H9 (cell line): ENCODE measurements at regions not wholly inside any gene's neighbourhood (a gene's known extent, or its start where the extent isn't known, plus 50 kb on each side); places are given as distances from the start of the nearest gene placed in this dataset.

ENCODE experiments used
- DNase-seq: peaks from one replicate; pipeline ENCODE4 v3.0.0-alpha.2; 2017
- H2AFZ ChIP-seq: one replicate; pipeline ENCODE4 v1.6.1; 2013; ENCODE audit warnings: mild to moderate bottlenecking, low read length, control low read depth, moderate library complexity
- H2AK5ac ChIP-seq: 2 replicates; pipeline ENCODE4 v1.6.1; 2013; ENCODE audit warnings: low read length, control low read depth, mixed read lengths; ENCODE audit not compliant: insufficient read length
- H2BK120ac ChIP-seq: one replicate; pipeline ENCODE4 v1.6.1; 2013; ENCODE audit warnings: low read depth, mild to moderate bottlenecking, low read length, control low read depth, inconsistent platforms; ENCODE audit not compliant: poor library complexity, severe bottlenecking
- H2BK12ac ChIP-seq: 2 replicates; pipeline ENCODE4 v1.6.1; 2013; ENCODE audit warnings: low read length, control low read depth, mixed read lengths, low read depth; ENCODE audit not compliant: insufficient read length
- H2BK15ac ChIP-seq: 2 replicates; pipeline ENCODE4 v1.6.1; 2013; ENCODE audit warnings: low read depth, low read length, control low read depth
- H2BK20ac ChIP-seq: one replicate; pipeline ENCODE4 v1.6.1; 2013; ENCODE audit warnings: low read depth, mild to moderate bottlenecking, low read length, control low read depth, inconsistent platforms; ENCODE audit not compliant: poor library complexity, severe bottlenecking
- H2BK5ac ChIP-seq: 2 replicates; pipeline ENCODE4 v1.6.1; 2013; ENCODE audit warnings: low read length, control low read depth, mixed read lengths; ENCODE audit not compliant: insufficient read length
- H3K14ac ChIP-seq: 2 replicates; pipeline ENCODE4 v1.6.1; 2013; ENCODE audit warnings: low read length, control low read depth; ENCODE audit not compliant: insufficient read depth
- H3K18ac ChIP-seq: 2 replicates; pipeline ENCODE4 v1.6.1; 2013; ENCODE audit warnings: low read depth, mild to moderate bottlenecking, mixed read lengths, low read length, control low read depth; ENCODE audit not compliant: insufficient read length
- H3K23ac ChIP-seq: 2 replicates; pipeline ENCODE4 v1.6.1; 2013; ENCODE audit warnings: low read length, control low read depth, mixed read lengths, low read depth; ENCODE audit not compliant: insufficient read length
- H3K23me2 ChIP-seq: 2 replicates; pipeline ENCODE4 v1.6.1; 2013; ENCODE audit warnings: low read depth, mild to moderate bottlenecking, mixed read lengths, low read length, control low read depth; ENCODE audit not compliant: insufficient read length, poor library complexity, severe bottlenecking
- H3K27ac ChIP-seq: 2 replicates; pipeline ENCODE4 v1.5.1; 2013; ENCODE audit warnings: low read length, control low read depth, mixed read lengths, low read depth; ENCODE audit not compliant: insufficient read length
- H3K27me3 ChIP-seq: 2 replicates; pipeline ENCODE4 v1.6.1; 2013; ENCODE audit warnings: low read length, control low read depth, inconsistent platforms; ENCODE audit not compliant: insufficient read depth
- H3K4ac ChIP-seq: 2 replicates; pipeline ENCODE4 v1.6.1; 2013; ENCODE audit warnings: low read depth, mild to moderate bottlenecking, control low read depth, inconsistent platforms, low read length, moderate library complexity
- H3K4me1 ChIP-seq: 2 replicates; pipeline ENCODE4 v1.6.1; 2013; ENCODE audit warnings: low read length, control low read depth, inconsistent platforms; ENCODE audit not compliant: insufficient read depth
- H3K4me2 ChIP-seq: 2 replicates; pipeline ENCODE4 v1.6.1; 2013; ENCODE audit warnings: low read length, control low read depth, mixed read lengths; ENCODE audit not compliant: insufficient read length, insufficient read depth
- H3K56ac ChIP-seq: 2 replicates; pipeline ENCODE4 v1.6.1; 2013; ENCODE audit warnings: low read depth, mild to moderate bottlenecking, mixed read lengths, low read length, control low read depth; ENCODE audit not compliant: insufficient read length
- H3K79me1 ChIP-seq: 2 replicates; pipeline ENCODE4 v1.6.1; 2013; ENCODE audit warnings: low read depth, mild to moderate bottlenecking, moderate library complexity, low read length, control low read depth, inconsistent platforms; ENCODE audit not compliant: insufficient read depth, poor library complexity, severe bottlenecking
- H3K79me2 ChIP-seq: 2 replicates; pipeline ENCODE4 v1.6.1; 2013; ENCODE audit warnings: low read length, control low read depth, inconsistent platforms; ENCODE audit not compliant: insufficient read depth
- H3K9ac ChIP-seq: 2 replicates; pipeline ENCODE4 v1.6.1; 2013; ENCODE audit warnings: low read length, control low read depth, mixed read lengths; ENCODE audit not compliant: insufficient read length; ENCODE audit errors: extremely low read depth
- H3K9me3 ChIP-seq: one replicate; pipeline ENCODE4 v1.6.1; 2013; ENCODE audit warnings: low read depth, low read length, inconsistent platforms; ENCODE audit not compliant: control insufficient read depth
- H3T11ph ChIP-seq: one replicate; pipeline ENCODE4 v1.6.1; 2013; ENCODE audit warnings: mild to moderate bottlenecking, low read length, control low read depth, inconsistent platforms
- H4K20me1 ChIP-seq: one replicate; pipeline ENCODE4 v1.6.1; 2013; ENCODE audit not compliant: control insufficient read depth, insufficient read length, insufficient read depth
- H4K5ac ChIP-seq: 2 replicates; pipeline ENCODE4 v1.6.1; 2013; ENCODE audit warnings: low read depth, mild to moderate bottlenecking, mixed read lengths, low read length, control low read depth; ENCODE audit not compliant: insufficient read length
- H4K8ac ChIP-seq: replicated peaks from 2 replicates; pipeline ENCODE4 v1.6.1; 2013; ENCODE audit warnings: low read length, control low read depth, mixed read lengths, low read depth; ENCODE audit not compliant: insufficient read length
- H4K91ac ChIP-seq: 2 replicates; pipeline ENCODE4 v1.6.1; 2013; ENCODE audit warnings: low read depth, mild to moderate bottlenecking, moderate library complexity, mixed read lengths, low read length, control low read depth; ENCODE audit not compliant: insufficient read length
- H3K27ac Mint-ChIP-seq, 3 experiments: 2 replicates in 2 of 3; 3 replicates in 1 of 3; pipeline ENCODE4 v1.8.0; 2020 to 2021; ENCODE audit warnings: mixed read lengths in 3 of 3, mild to moderate bottlenecking in 1 of 3, moderate library complexity in 1 of 3
- H3K27me3 Mint-ChIP-seq: 2 replicates; pipeline ENCODE4 v1.8.0; 2021; ENCODE audit warnings: low read depth, mild to moderate bottlenecking, moderate library complexity, mixed read lengths
- H3K36me3 Mint-ChIP-seq, 3 experiments: 2 replicates in 2 of 3; 3 replicates in 1 of 3; pipeline ENCODE4 v1.8.0; 2020 to 2021; ENCODE audit warnings: low read depth in 3 of 3, mixed read lengths in 3 of 3; ENCODE audit not compliant: insufficient read depth in 1 of 3
- H3K4me1 Mint-ChIP-seq, 2 experiments: 2 replicates each; pipeline ENCODE4 v1.8.0; 2020; ENCODE audit warnings: mixed read lengths in 2 of 2
- H3K4me3 Mint-ChIP-seq, 2 experiments: 2 replicates in 1 of 2; 3 replicates in 1 of 2; pipeline ENCODE4 v1.8.0; 2020 to 2021; ENCODE audit warnings: mild to moderate bottlenecking in 2 of 2, mixed read lengths in 2 of 2, moderate library complexity in 1 of 2
- H3K9me3 Mint-ChIP-seq, 2 experiments: 2 replicates in 1 of 2; 3 replicates in 1 of 2; pipeline ENCODE4 v1.8.0; 2020; ENCODE audit warnings: mild to moderate bottlenecking in 2 of 2, mixed read lengths in 2 of 2, moderate library complexity in 1 of 2
- CTCF ChIP-seq: fragments of 200-600 bp; sonication (generic); conservative IDR thresholded peaks from 3 replicates; pipeline ENCODE4 v1.8.0; 2021; ENCODE audit warnings: antibody characterized with exemption, mild to moderate bottlenecking
- WGBS: extraction: QIAGEN DNeasy Blood & Tissue Kit; methylation state at CpG from one replicate; pipeline ENCODE4 v1.1.7; 2013; ENCODE audit warnings: missing lambda C conversion rate, low lambda C conversion rate, mixed read lengths; ENCODE audit not compliant: insufficient read length; ENCODE audit errors: extremely low coverage; 5-methylcytosine and 5-hydroxymethylcytosine counted together

- Histone ChIP-seq H2BK12ac (no peak overlapping the region), H3K27ac (no peak overlapping the region), H2BK5ac (no peak overlapping the region), H3K9ac (no peak overlapping the region), H3K14ac (no peak overlapping the region), H4K20me1 (no peaks in the 10 kb centered on the region), H3K4me2 (no peak overlapping the region), H2BK15ac (no peak overlapping the region), H3K4me1 (peaks cover 6% of the 10 kb centered on the region; the same call in 1 of the 2 replicates), H3K27me3 (no peaks in the 10 kb centered on the region; the same call in 1 of the 2 replicates), H3K4ac (no peak overlapping the region), H3K9me3 (no peaks in the 10 kb centered on the region), H4K91ac (no peak overlapping the region), H4K5ac (no peak overlapping the region), H2AK5ac (no peak overlapping the region), H4K8ac (no peak overlapping the region), H2AFZ (no peak overlapping the region), H3K18ac (no peak overlapping the region), H2BK20ac (no peak overlapping the region), H3T11ph (no peak overlapping the region), H3K56ac (no peak overlapping the region), H3K79me1 (no peaks in the 10 kb centered on the region), H3K79me2 (no peaks in the 10 kb centered on the region), H3K23me2 (no peaks in the 10 kb centered on the region), H3K23ac (no peak overlapping the region), H2BK120ac (no peak overlapping the region)
- TF ChIP-seq CTCF, result no peak
- DNase-seq, result no peak
- peaks cover 20 to 23% of the 10 kb centered on the region in 2 experiments for H3K4me1 Mint-ChIP-seq
- no peaks in the 10 kb centered on the region for H3K36me3 Mint-ChIP-seq
- H3K27me3 Mint-ChIP-seq, result peaks cover 7% of the 10 kb centered on the region
- WGBS, result no CpG with 5 or more reads among the region's 7 CpGs
- H3K27ac Mint-ChIP-seq, result no peak overlapping the region
- no peaks in the 10 kb centered on the region; a peak in 2 of 5 replicates for H3K9me3 Mint-ChIP-seq
- H3K4me3 Mint-ChIP-seq, result no peak overlapping the region
These were observed 762.8 kb downstream of the BRD1 start for GRCh38 chr22:49064836-49065235.
